ENCODE measurements at regions not wholly inside any gene's neighbourhood (a gene's known extent, or its start where the extent isn't known, plus 50 kb on each side); places are given as distances from the start of the nearest gene placed in this dataset.
"Not testable (repeated sequence)": the region's sequence is repeated elsewhere in the genome, so short reads cannot be mapped to it uniquely, and the experiment has no call there.

- no peak overlapping the region for H3K4me2 ChIP-seq (ENCODE audit: low read length)
Observed at GRCh38 chr13:76292031-76292430, 594.2 kb downstream of the KCTD12 start.

GRCh38 chr13:76289558-76289957, 596.6 kb downstream of the KCTD12 start:
- Histone ChIP-seq H3K27ac (ENCODE audit: low read length) (no peak overlapping the region), H3K27me3 (ENCODE audit: low read depth, low read length) (no peaks in the 10 kb centered on the region), H3K9me3 (ENCODE audit: insufficient read depth, low read length) (no peaks in the 10 kb centered on the region), H3K9ac (ENCODE audit: low read length) (no peak overlapping the region), H3K4me3 (ENCODE audit: low read length) (no peak overlapping the region), H3K36me3 (replicated peaks; ENCODE audit: low read depth, low read length) (no peaks in the 10 kb centered on the region), H3K4me1 (ENCODE audit: low read length) (no peaks in the 10 kb centered on the region), H3K79me2 (ENCODE audit: low read length) (no peaks in the 10 kb centered on the region), H2AFZ (ENCODE audit: low read depth, low read length) (no peak overlapping the region), H3K4me2 (ENCODE audit: low read length) (no peak overlapping the region), H4K20me1 (ENCODE audit: insufficient read depth, low read length) (no peaks in the 10 kb centered on the region)
- TF ChIP-seq EZH2phosphoT487 (IDR thresholded peaks at IDR 0.05; ENCODE audit: low read depth): no peak
- TF ChIP-seq, protein P1, sequence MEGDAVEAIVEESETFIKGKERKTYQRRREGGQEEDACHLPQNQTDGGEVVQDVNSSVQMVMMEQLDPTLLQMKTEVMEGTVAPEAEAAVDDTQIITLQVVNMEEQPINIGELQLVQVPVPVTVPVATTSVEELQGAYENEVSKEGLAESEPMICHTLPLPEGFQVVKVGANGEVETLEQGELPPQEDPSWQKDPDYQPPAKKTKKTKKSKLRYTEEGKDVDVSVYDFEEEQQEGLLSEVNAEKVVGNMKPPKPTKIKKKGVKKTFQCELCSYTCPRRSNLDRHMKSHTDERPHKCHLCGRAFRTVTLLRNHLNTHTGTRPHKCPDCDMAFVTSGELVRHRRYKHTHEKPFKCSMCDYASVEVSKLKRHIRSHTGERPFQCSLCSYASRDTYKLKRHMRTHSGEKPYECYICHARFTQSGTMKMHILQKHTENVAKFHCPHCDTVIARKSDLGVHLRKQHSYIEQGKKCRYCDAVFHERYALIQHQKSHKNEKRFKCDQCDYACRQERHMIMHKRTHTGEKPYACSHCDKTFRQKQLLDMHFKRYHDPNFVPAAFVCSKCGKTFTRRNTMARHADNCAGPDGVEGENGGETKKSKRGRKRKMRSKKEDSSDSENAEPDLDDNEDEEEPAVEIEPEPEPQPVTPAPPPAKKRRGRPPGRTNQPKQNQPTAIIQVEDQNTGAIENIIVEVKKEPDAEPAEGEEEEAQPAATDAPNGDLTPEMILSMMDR (IDR thresholded peaks at IDR 0.05; ENCODE audit: low read depth, low read length): no peak

More at GRCh38 chr13:76292031-76292430, 594.2 kb downstream of the KCTD12 start:
- TF ChIP-seq, protein P1 (IDR thresholded peaks at IDR 0.05; ENCODE audit: low read depth, low read length): no peak
- no peak for TF ChIP-seq EZH2phosphoT487 (IDR thresholded peaks at IDR 0.05; ENCODE audit: low read depth)
- no peak overlapping the region for H3K9ac ChIP-seq (ENCODE audit: low read length)
- H3K27ac ChIP-seq (ENCODE audit: low read length): no peak overlapping the region
- no peaks in the 10 kb centered on the region for H3K9me3 ChIP-seq (ENCODE audit: insufficient read depth, low read length)
- no peak overlapping the region for H2AFZ ChIP-seq (ENCODE audit: low read depth, low read length)
- no peaks in the 10 kb centered on the region for H3K4me1 ChIP-seq (ENCODE audit: low read length)
- no peak overlapping the region for H3K4me3 ChIP-seq (ENCODE audit: low read length)
- H3K79me2 ChIP-seq (ENCODE audit: low read length): no peaks in the 10 kb centered on the region
- H3K27me3 ChIP-seq (ENCODE audit: low read depth, low read length): no peaks in the 10 kb centered on the region
- H4K20me1 ChIP-seq (ENCODE audit: insufficient read depth, low read length): no peaks in the 10 kb centered on the region
- no peaks in the 10 kb centered on the region for H3K36me3 ChIP-seq (replicated peaks; ENCODE audit: low read depth, low read length)

GRCh38 chr13:76286178-76286577, 600.0 kb downstream of the KCTD12 start:
- Histone ChIP-seq H3K79me2 (ENCODE audit: low read length) (no peaks in the 10 kb centered on the region), H3K4me2 (ENCODE audit: low read length) (no peak overlapping the region)

DNA sequence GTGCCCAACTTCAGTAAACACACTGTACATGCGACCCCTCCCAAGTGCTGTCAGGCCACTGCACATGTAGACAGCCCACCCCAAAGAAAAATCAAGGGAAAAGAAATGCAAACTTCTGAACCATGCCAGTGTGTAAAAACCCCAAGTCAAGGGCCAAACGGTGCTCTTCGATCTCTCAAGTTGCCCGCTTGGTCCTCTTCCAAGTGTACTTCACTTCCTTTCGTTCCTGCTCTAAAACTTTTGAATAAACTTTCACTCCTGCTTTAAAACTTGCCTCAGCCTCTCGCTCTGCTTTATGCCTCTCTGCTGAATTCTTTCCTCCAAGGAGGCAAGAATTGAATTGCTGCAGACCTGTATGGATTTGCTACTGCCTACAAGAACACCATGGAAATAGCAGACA, 600.7 kb downstream of the KCTD12 start:
- H3K9ac ChIP-seq (ENCODE audit: low read length): no peak overlapping the region
- no peaks in the 10 kb centered on the region for H3K9me3 ChIP-seq (ENCODE audit: insufficient read depth, low read length)
- no peaks in the 10 kb centered on the region for H3K36me3 ChIP-seq (replicated peaks; ENCODE audit: low read depth, low read length)
- H2AFZ ChIP-seq (ENCODE audit: low read depth, low read length): no peak overlapping the region
- TF ChIP-seq, protein P1 (IDR thresholded peaks at IDR 0.05; ENCODE audit: low read depth, low read length): no peak
- TF ChIP-seq EZH2phosphoT487 (IDR thresholded peaks at IDR 0.05; ENCODE audit: low read depth): no peak
- H3K4me1 ChIP-seq (ENCODE audit: low read length): no peaks in the 10 kb centered on the region
- no peak overlapping the region for H3K4me2 ChIP-seq (ENCODE audit: low read length)
- no peaks in the 10 kb centered on the region for H3K79me2 ChIP-seq (ENCODE audit: low read length)
- H3K4me3 ChIP-seq (ENCODE audit: low read length): no peak overlapping the region
- H4K20me1 ChIP-seq (ENCODE audit: insufficient read depth, low read length): no peaks in the 10 kb centered on the region
- H3K27ac ChIP-seq (ENCODE audit: low read length): no peak overlapping the region
- H3K27me3 ChIP-seq (ENCODE audit: low read depth, low read length): no peaks in the 10 kb centered on the region

More at GRCh38 chr13:76286178-76286577, 600.0 kb downstream of the KCTD12 start:
- H2AFZ ChIP-seq (ENCODE audit: low read depth, low read length): no peak overlapping the region
- no peak for TF ChIP-seq EZH2phosphoT487 (IDR thresholded peaks at IDR 0.05; ENCODE audit: low read depth)
- TF ChIP-seq, protein P1 (IDR thresholded peaks at IDR 0.05; ENCODE audit: low read depth, low read length): no peak
- H4K20me1 ChIP-seq (ENCODE audit: insufficient read depth, low read length): no peaks in the 10 kb centered on the region
- no peak overlapping the region for H3K27ac ChIP-seq (ENCODE audit: low read length)
- no peak overlapping the region for H3K9ac ChIP-seq (ENCODE audit: low read length)
- H3K27me3 ChIP-seq (ENCODE audit: low read depth, low read length): no peaks in the 10 kb centered on the region
- no peaks in the 10 kb centered on the region for H3K4me1 ChIP-seq (ENCODE audit: low read length)
- H3K36me3 ChIP-seq (replicated peaks; ENCODE audit: low read depth, low read length): no peaks in the 10 kb centered on the region
- H3K9me3 ChIP-seq (ENCODE audit: insufficient read depth, low read length): no peaks in the 10 kb centered on the region
- H3K4me3 ChIP-seq (ENCODE audit: low read length): no peak overlapping the region

DNA sequence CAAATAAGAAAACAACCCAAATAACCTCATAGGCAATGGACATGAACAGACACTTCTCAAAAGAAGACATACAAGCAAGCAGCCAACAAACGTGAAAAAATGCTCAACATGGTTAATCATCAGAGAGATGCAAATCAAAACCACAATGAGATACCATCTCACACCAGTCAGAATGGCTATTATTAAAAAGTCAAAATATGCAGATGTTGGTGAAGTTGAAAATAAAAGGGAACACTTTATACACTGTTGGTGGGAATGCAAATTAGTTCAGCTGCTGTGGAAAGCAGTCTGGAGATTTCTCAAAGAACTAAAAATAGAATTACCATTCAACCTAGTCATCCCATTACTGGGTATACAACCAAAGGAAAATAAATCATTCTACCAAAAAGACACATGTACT, 606.4 kb downstream of the KCTD12 start:
- not testable (repeated sequence) for H3K27ac ChIP-seq (ENCODE audit: low read length); H3K4me2 ChIP-seq (ENCODE audit: low read length); H2AFZ ChIP-seq (ENCODE audit: low read depth, low read length); H3K79me2 ChIP-seq (ENCODE audit: low read length); H3K27me3 ChIP-seq (ENCODE audit: low read depth, low read length); H3K9me3 ChIP-seq (ENCODE audit: insufficient read depth, low read length); H3K4me3 ChIP-seq (ENCODE audit: low read length); H3K4me1 ChIP-seq (ENCODE audit: low read length); H3K36me3 ChIP-seq (replicated peaks; ENCODE audit: low read depth, low read length); H4K20me1 ChIP-seq (ENCODE audit: insufficient read depth, low read length); H3K9ac ChIP-seq (ENCODE audit: low read length)
